ENCODE measurements at regions not wholly inside any gene's neighbourhood (a gene's known extent, or its start where the extent isn't known, plus 50 kb on each side); places are given as distances from the start of the nearest gene placed in this dataset.
"Not testable (repeated sequence)": the region's sequence is repeated elsewhere in the genome, so short reads cannot be mapped to it uniquely, and the experiment has no call there.

- H3K9me3 Mint-ChIP-seq: no peaks in the 10 kb centered on the region
- no peak overlapping the region for H3K4me3 Mint-ChIP-seq
- no peak for DNase-seq
- no peak overlapping the region for H3K27ac Mint-ChIP-seq
- POLR2A ChIA-PET: no interaction called here
- H3K4me1 Mint-ChIP-seq: no peaks in the 10 kb centered on the region
- no peaks in the 10 kb centered on the region for H3K36me3 Mint-ChIP-seq
- H3K27me3 Mint-ChIP-seq: peaks cover 0 to 6% (median 4%) of the 10 kb centered on the region in 5 donors
- no peak for ATAC-seq
Observed at GRCh38 chr12:34249271-34249670, 227.0 kb downstream of the ALG10 start.

DNA sequence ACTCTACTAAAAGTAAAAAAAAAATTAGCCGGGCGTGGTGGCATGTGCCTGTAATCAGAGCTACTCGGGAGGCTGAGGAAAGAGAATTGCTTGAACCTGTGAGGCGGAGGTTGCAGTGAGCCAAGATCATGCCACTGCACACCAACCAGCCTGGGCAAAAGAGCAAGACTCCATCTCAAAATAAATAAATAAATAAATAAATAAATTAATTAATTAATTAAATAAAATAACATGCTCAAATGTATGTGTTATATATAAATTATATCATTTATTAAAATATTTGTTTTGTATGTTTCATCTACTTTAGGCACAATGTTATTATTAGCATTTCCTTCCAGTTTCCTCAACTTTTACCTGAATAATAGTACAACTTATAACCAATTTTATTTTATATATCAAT lies 229.6 kb downstream of the ALG10 start:
- H3K4me3 Mint-ChIP-seq, H3K9me3 Mint-ChIP-seq, POLR2A ChIA-PET: not testable (repeated sequence)

DNA sequence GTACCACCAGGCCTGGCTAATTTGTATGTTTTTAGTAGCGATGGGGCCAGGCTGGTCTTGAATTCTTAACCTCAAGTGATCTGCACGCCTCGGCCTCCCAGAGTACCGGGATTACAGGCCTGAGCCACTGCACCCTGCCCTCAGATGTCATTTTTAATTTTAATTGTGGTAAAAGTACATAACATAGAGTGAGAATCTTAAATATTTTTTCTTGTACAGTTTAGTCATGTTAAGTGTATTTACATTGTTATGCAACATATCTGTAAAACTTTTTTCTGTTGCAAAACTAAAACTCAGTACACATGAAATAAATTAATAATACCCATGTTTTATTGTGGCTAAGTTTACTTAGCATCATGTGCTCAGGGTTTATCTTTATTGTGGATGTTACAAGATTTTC lies 231.4 kb downstream of the ALG10 start:
- peaks cover 0 to 2% (median 0%) of the 10 kb centered on the region in 5 donors for H3K27me3 Mint-ChIP-seq
- no peaks in the 10 kb centered on the region for H3K4me1 Mint-ChIP-seq
- no peak overlapping the region for H3K4me3 Mint-ChIP-seq
- POLR2A ChIA-PET: no interaction called here
- H3K36me3 Mint-ChIP-seq: no peaks in the 10 kb centered on the region
- H3K9me3 Mint-ChIP-seq: no peaks in the 10 kb centered on the region
- ATAC-seq (no peak), DNase-seq (no peak)
- H3K27ac Mint-ChIP-seq: no peak overlapping the region

More for the DNA sequence above, 229.6 kb downstream of the ALG10 start:
- not testable (repeated sequence) for H3K36me3 Mint-ChIP-seq, DNase-seq, H3K27me3 Mint-ChIP-seq, H3K4me1 Mint-ChIP-seq, ATAC-seq, H3K27ac Mint-ChIP-seq

DNA sequence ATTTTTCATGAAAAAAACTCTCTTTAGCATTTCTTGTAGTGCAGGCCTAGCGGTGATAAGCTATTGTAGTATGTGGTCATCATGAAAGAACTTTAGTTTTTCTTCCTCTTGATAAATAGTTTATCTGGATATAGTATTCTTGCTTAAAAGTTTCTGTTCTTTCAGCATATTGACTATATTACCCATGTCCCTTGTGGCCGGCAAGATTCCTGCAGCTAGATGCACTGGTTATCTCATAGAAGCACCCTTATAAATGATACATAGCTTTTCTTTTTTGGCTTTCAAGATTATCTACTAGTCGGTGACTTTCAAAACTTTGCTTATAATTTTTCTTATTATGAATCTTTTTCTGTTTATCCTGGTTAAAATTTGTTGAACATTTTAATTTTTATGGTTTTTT lies 234.8 kb downstream of the ALG10 start:
- POLR2A ChIA-PET: no interaction called here
- ATAC-seq (no peak), DNase-seq (no peak)
- Mint-ChIP-seq H3K4me1 (no peaks in the 10 kb centered on the region), H3K36me3 (no peaks in the 10 kb centered on the region), H3K9me3 (peaks cover 0 to 4% (median 0%) of the 10 kb centered on the region in 9 donors), H3K4me3 (no peak overlapping the region), H3K27ac (no peak overlapping the region), H3K27me3 (peaks cover 0 to 5% (median 2%) of the 10 kb centered on the region in 5 donors)

DNA sequence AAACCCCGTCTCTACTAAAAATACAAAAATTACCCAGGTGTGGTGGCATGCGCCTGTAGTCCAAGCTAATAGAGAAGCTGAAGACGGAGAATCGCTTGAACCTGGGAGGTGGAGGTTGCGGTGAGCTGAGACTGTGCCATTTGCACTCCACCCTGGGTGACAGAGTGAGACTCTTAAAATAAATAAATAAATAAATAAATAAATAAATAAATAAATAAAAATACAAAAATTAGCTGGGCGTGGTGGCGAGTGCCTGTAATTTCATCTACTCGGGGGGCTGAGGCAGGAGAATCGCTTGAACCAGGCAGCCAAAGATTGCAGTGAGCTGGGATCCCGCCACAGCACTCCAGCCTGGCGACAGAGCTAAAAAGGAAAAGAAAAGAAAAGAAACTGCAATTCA lies 239.8 kb downstream of the ALG10 start:
- H3K27ac Mint-ChIP-seq, POLR2A ChIA-PET, H3K36me3 Mint-ChIP-seq, H3K4me3 Mint-ChIP-seq, H3K4me1 Mint-ChIP-seq, DNase-seq, ATAC-seq: not testable (repeated sequence)
- Mint-ChIP-seq H3K27me3 (peaks cover 0 to 18% (median 2%) of the 10 kb centered on the region in 5 donors), H3K9me3 (peaks cover 0 to 15% (median 0%) of the 10 kb centered on the region in 9 donors)

- H3K4me3 Mint-ChIP-seq: no peak overlapping the region
- DNase-seq: no peak
- peaks cover 0 to 23% (median 2%) of the 10 kb centered on the region in 5 donors for H3K27me3 Mint-ChIP-seq
- H3K36me3 Mint-ChIP-seq: no peaks in the 10 kb centered on the region
- no peak overlapping the region for H3K27ac Mint-ChIP-seq
- POLR2A ChIA-PET: no interaction called here
- H3K4me1 Mint-ChIP-seq: no peaks in the 10 kb centered on the region
- peaks cover 0 to 18% (median 0%) of the 10 kb centered on the region in 9 donors for H3K9me3 Mint-ChIP-seq
- no peak for ATAC-seq
Observed at GRCh38 chr12:34264110-34264509, 241.8 kb downstream of the ALG10 start.

DNA sequence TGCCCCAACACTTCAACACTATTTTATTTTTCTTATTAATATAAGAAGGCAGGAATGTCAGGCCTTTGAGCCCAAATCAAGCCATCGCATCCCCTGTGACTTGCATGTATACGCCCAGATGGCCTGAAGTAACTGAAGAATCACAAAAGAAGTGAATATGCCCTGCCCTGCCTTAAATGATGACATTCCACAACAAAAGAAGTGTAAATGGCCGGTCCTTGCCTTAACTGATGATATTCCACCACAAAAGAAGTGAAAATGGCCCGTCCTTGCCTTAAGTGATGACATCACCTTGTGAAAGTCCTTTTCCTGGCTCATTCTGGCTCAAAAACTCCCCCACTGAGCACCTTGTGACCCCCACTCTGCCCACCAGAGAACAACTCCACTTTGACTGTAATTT lies 251.4 kb downstream of the ALG10 start:
- H3K36me3 Mint-ChIP-seq, H3K4me3 Mint-ChIP-seq, ATAC-seq, H3K4me1 Mint-ChIP-seq, DNase-seq, H3K27ac Mint-ChIP-seq, POLR2A ChIA-PET: not testable (repeated sequence)
- Mint-ChIP-seq H3K27me3 (peaks cover 0 to 18% (median 0%) of the 10 kb centered on the region in 5 donors), H3K9me3 (peaks cover 0 to 11% (median 3%) of the 10 kb centered on the region in 9 donors)

GRCh38 chr12:34275129-34275528 lies 252.8 kb downstream of the ALG10 start:
- DNase-seq (no peak), ATAC-seq (no peak)
- peaks cover 0 to 12% (median 3%) of the 10 kb centered on the region in 9 donors for H3K9me3 Mint-ChIP-seq
- POLR2A ChIA-PET: no interaction called here
- peaks cover 0 to 6% (median 0%) of the 10 kb centered on the region in 4 donors for H3K4me1 Mint-ChIP-seq
- H3K27me3 Mint-ChIP-seq: peaks cover 0 to 18% (median 0%) of the 10 kb centered on the region in 5 donors
- H3K27ac Mint-ChIP-seq: no peak overlapping the region
- H3K4me3 Mint-ChIP-seq: no peak overlapping the region
- H3K36me3 Mint-ChIP-seq: no peaks in the 10 kb centered on the region

DNA sequence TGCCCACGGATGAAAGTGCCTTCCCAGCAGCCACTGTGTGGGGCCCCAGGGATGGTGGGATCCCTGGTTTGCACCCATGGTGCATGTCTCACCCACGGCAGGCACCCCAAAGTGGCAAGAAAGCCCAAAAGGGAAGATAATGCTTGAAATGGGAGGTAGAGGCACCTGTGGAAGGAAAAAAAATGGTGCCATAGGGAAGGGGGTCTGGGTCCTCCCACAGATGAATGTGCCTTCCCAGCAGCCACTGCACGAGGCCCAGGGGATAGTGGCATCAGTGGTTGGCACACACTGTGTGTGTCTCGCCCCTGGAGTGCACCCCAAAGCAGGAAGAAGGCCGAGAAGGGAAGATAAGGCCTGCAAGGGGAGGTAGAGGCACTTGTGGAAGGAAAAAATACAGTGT lies 264.2 kb downstream of the ALG10 start:
- no peaks in the 10 kb centered on the region for H3K4me1 Mint-ChIP-seq
- peaks cover 0 to 11% (median 0%) of the 10 kb centered on the region in 5 donors for H3K27me3 Mint-ChIP-seq
- peaks cover 3 to 60% (median 40%) of the 10 kb centered on the region in 9 donors for H3K9me3 Mint-ChIP-seq
- DNase-seq: no peak
- ATAC-seq: no peak
- POLR2A ChIA-PET: no interaction called here
- H3K4me3 Mint-ChIP-seq: no peak overlapping the region
- H3K36me3 Mint-ChIP-seq: peaks cover 0 to 12% (median 8%) of the 10 kb centered on the region in 3 donors
- H3K27ac Mint-ChIP-seq: no peak overlapping the region

DNA sequence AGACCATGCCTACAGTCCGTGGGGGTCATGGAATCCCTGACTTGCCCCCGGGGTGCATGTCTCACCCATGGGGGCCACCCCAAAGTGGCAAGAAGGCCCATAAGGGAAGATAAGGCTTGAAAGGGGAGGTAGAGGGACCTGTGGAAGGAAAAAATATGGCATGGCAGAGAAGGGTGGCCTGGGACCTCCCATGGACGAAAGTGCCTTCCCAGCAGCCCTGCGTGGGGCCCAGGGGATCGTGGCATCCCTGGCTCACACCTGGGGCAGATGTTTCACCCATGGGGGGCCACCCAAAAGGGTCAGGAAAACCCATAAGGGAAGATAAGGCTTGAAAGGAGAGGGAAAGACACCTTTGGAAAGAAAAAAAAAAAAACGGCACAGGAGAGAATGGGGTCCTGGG lies 264.6 kb downstream of the ALG10 start:
- POLR2A ChIA-PET: no interaction called here
- Mint-ChIP-seq H3K36me3 (peaks cover 0 to 12% (median 8%) of the 10 kb centered on the region in 3 donors), H3K4me1 (no peaks in the 10 kb centered on the region), H3K4me3 (no peak overlapping the region), H3K27me3 (peaks cover 0 to 11% (median 0%) of the 10 kb centered on the region in 5 donors), H3K9me3 (peaks cover 3 to 60% (median 35%) of the 10 kb centered on the region in 9 donors), H3K27ac (no peak overlapping the region)
- ATAC-seq (no peak), DNase-seq (no peak)

DNA sequence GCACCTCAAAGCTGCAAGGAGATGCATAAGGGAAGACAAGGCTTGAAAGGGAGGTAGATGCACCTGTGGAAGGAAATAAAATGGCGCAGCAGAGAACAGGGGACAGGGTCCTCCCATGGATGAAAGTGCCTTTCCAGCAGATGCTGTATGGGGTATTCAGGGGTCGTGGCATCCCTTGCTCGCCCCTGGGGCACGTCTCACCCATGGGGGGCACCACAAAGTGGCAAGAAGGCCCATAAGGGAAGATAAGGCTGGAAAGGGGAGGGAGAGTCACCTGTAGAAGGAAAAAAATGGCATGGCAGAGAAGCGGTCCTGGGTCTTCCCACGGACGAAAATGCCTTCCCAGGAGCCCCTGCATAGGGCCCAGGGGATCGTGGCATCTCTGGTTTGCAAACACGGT lies 265.1 kb downstream of the ALG10 start:
- Mint-ChIP-seq H3K4me3 (no peak overlapping the region), H3K9me3 (peaks cover 3 to 63% (median 35%) of the 10 kb centered on the region in 9 donors), H3K4me1 (no peaks in the 10 kb centered on the region), H3K27me3 (peaks cover 0 to 11% (median 0%) of the 10 kb centered on the region in 5 donors), H3K36me3 (peaks cover 0 to 12% (median 8%) of the 10 kb centered on the region in 3 donors), H3K27ac (no peak overlapping the region)
- DNase-seq (no peak), ATAC-seq (no peak)
- POLR2A ChIA-PET: no interaction called here

- POLR2A ChIA-PET: no interaction called here
- peaks cover 0 to 11% (median 0%) of the 10 kb centered on the region in 5 donors for H3K27me3 Mint-ChIP-seq
- H3K27ac Mint-ChIP-seq: no peak overlapping the region
- peak in 1 of 10 donors; percentile 53 for DNase-seq
- H3K4me3 Mint-ChIP-seq: no peak overlapping the region
- peaks cover 0 to 11% (median 9%) of the 10 kb centered on the region in 3 donors for H3K36me3 Mint-ChIP-seq
- ATAC-seq: no peak
- H3K9me3 Mint-ChIP-seq: peaks cover 3 to 72% (median 35%) of the 10 kb centered on the region in 9 donors
- H3K4me1 Mint-ChIP-seq: no peaks in the 10 kb centered on the region
Observed at GRCh38 chr12:34287986-34288962, 266.0 kb downstream of the ALG10 start.

DNA sequence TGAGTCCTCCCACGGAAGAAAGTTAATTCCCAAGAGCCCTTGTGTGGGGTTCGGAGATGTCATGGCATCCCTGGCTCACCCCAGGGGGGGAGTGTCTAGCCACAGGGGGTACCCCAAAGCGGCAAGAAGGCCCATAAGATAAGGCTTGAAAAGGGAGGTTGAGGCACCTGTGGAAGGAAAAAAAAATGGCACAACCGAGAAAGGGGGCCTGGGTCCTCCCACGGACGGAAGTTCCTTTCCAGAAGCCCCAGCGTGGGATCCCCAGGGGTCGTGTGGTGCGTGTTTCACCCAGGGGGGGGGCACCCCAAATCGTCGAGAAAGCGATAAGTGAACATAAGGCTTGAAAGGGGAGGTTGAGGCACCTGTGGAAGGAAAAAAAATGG lies 266.7 kb downstream of the ALG10 start:
- Mint-ChIP-seq H3K4me1 (no peaks in the 10 kb centered on the region), H3K4me3 (no peak overlapping the region), H3K27me3 (peaks cover 0 to 15% (median 0%) of the 10 kb centered on the region in 5 donors), H3K36me3 (peaks cover 0 to 12% (median 6%) of the 10 kb centered on the region in 3 donors), H3K9me3 (peaks cover 3 to 73% (median 36%) of the 10 kb centered on the region in 9 donors), H3K27ac (no peak overlapping the region)
- DNase-seq (peak in 1 of 10 donors; percentile 59), ATAC-seq (no peak)
- POLR2A ChIA-PET: no interaction called here

Measured in naive thymus-derived CD8-positive, alpha-beta T cell (primary cell).